SK-N-SH (cell line): ENCODE measurements at regions not wholly inside any gene's neighbourhood (a gene's known extent, or its start where the extent isn't known, plus 50 kb on each side); places are given as distances from the start of the nearest gene placed in this dataset.

ENCODE experiments used
- EP300 ChIP-seq, 2 experiments: IDR thresholded peaks; 2 replicates each; pipeline versions ENCODE4 v1.4.0 to v1.6.1; 2012; ENCODE audit warnings: borderline replicate concordance in 1 of 2, low read depth in 1 of 2, low read length in 1 of 2
- FOSL2 ChIP-seq: IDR thresholded peaks from 2 replicates; pipeline ENCODE4 v1.4.0; 2012; ENCODE audit warnings: low read depth, mild to moderate bottlenecking, moderate library complexity, borderline replicate concordance
- FOXJ3 ChIP-seq: sonication (generic); formaldehyde crosslinking; IDR thresholded peaks from 2 replicates; pipeline ENCODE4 v1.5.1; 2020; ENCODE audit warnings: mild to moderate bottlenecking, missing genetic modification reagents
- NRF1 ChIP-seq: IDR thresholded peaks from 2 replicates; pipeline ENCODE4 v1.6.1; 2012; ENCODE audit warnings: low read depth, mild to moderate bottlenecking, low read length
- POLR2AphosphoS5 ChIP-seq: IDR thresholded peaks from 2 replicates; pipeline ENCODE4 v1.6.1; 2012; ENCODE audit warnings: low read depth, low read length
- RFX5 ChIP-seq: IDR thresholded peaks from 2 replicates; pipeline ENCODE4 v1.6.1; 2012; ENCODE audit warnings: mild to moderate bottlenecking, improper control_type of control experiment, low read length
- YY1 ChIP-seq: IDR thresholded peaks from 2 replicates; pipeline ENCODE4 v1.4.0; 2012; ENCODE audit warnings: low read depth, mild to moderate bottlenecking
- TF ChIP-seq, protein P1 (sequence below): fragments of 200-600 bp; sonication (generic); IDR thresholded peaks from 2 replicates; pipeline ENCODE4 v1.6.1; 2017; ENCODE audit warnings: antibody characterized with exemption, mild to moderate bottlenecking, moderate library complexity
- TF ChIP-seq, protein P2 (sequence below): IDR thresholded peaks from 2 replicates; pipeline ENCODE4 v1.4.0; 2012; ENCODE audit warnings: low read depth
- TF ChIP-seq, protein P3 (sequence below): fragments of 150-350 bp; IDR thresholded peaks from 2 replicates; pipeline ENCODE4 v1.6.1; 2017; ENCODE audit warnings: antibody characterized with exemption, low read length, low read depth, borderline replicate concordance

DNA sequence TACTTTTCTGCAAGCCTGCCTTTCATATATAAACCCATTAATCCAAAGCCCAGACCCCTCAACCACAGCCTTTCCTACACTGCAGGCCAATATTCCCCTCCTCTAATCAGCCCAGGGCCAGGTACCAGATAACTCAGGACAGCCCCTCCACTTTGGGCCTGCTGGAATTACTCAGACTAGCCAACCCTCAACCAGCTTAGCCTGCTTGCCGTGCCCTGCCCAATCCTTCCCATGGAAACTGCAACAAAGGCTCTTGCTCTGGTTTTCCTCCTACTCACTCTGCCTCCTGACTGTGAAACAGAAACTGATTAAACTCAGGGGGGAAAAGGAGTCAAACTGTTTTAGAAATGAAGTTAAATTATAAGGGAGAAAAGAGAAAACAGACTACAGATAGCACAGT is 248.1 kb downstream of the KLF13 start:
- no peak for TF ChIP-seq NRF1
- TF ChIP-seq, protein P1, sequence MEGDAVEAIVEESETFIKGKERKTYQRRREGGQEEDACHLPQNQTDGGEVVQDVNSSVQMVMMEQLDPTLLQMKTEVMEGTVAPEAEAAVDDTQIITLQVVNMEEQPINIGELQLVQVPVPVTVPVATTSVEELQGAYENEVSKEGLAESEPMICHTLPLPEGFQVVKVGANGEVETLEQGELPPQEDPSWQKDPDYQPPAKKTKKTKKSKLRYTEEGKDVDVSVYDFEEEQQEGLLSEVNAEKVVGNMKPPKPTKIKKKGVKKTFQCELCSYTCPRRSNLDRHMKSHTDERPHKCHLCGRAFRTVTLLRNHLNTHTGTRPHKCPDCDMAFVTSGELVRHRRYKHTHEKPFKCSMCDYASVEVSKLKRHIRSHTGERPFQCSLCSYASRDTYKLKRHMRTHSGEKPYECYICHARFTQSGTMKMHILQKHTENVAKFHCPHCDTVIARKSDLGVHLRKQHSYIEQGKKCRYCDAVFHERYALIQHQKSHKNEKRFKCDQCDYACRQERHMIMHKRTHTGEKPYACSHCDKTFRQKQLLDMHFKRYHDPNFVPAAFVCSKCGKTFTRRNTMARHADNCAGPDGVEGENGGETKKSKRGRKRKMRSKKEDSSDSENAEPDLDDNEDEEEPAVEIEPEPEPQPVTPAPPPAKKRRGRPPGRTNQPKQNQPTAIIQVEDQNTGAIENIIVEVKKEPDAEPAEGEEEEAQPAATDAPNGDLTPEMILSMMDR: no peak
- TF ChIP-seq, protein P2, sequence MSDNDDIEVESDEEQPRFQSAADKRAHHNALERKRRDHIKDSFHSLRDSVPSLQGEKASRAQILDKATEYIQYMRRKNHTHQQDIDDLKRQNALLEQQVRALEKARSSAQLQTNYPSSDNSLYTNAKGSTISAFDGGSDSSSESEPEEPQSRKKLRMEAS: no peak
- TF ChIP-seq, protein P3, sequence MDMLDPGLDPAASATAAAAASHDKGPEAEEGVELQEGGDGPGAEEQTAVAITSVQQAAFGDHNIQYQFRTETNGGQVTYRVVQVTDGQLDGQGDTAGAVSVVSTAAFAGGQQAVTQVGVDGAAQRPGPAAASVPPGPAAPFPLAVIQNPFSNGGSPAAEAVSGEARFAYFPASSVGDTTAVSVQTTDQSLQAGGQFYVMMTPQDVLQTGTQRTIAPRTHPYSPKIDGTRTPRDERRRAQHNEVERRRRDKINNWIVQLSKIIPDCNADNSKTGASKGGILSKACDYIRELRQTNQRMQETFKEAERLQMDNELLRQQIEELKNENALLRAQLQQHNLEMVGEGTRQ: no peak
- TF ChIP-seq FOSL2: no peak
- TF ChIP-seq POLR2AphosphoS5: no peak
- no peak for TF ChIP-seq FOXJ3
- no peak for TF ChIP-seq EP300 (IDR thresholded peaks at IDR 0.05; ENCODE audit: borderline replicate concordance in 1 of 2, low read depth in 1 of 2, low read length in 1 of 2)
- TF ChIP-seq YY1: no peak
- no peak for TF ChIP-seq RFX5
